WI38 (cell line): ENCODE measurements at regions not wholly inside any gene's neighbourhood (a gene's known extent, or its start where the extent isn't known, plus 50 kb on each side); places are given as distances from the start of the nearest gene placed in this dataset.

ENCODE experiments used
- H3K4me3 ChIP-seq: 2 replicates; pipeline ENCODE4 v1.5.1; 2011; ENCODE audit warnings: low read depth, mild to moderate bottlenecking, control low read depth, low read length
- TF ChIP-seq, protein P1 (sequence below): IDR thresholded peaks from 2 replicates; pipeline ENCODE4 v1.5.1; 2012; ENCODE audit warnings: low read depth, mild to moderate bottlenecking, control low read depth, low read length

DNA sequence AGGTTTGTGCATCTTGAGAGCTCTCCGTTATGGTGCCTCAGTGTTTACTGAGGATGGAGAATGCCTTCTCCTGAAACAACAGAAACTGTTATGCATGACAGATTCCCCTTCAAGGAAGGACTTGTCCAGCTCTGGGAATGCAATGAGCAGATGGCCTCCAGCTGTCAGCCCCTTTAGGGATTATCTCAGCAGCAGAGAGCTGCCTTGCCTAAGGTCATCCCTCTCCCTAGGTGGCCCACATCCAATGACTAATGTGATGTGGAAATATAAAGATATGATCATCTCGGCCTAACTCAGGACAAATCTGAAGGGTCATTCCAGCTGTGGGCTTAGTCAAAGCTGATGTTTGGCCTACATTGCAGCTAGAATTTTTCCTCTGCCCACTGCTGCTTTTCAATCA lies 214.3 kb upstream of the N4BP1 start:
- H3K4me3 ChIP-seq, result no peak overlapping the region
- TF ChIP-seq, protein P1, sequence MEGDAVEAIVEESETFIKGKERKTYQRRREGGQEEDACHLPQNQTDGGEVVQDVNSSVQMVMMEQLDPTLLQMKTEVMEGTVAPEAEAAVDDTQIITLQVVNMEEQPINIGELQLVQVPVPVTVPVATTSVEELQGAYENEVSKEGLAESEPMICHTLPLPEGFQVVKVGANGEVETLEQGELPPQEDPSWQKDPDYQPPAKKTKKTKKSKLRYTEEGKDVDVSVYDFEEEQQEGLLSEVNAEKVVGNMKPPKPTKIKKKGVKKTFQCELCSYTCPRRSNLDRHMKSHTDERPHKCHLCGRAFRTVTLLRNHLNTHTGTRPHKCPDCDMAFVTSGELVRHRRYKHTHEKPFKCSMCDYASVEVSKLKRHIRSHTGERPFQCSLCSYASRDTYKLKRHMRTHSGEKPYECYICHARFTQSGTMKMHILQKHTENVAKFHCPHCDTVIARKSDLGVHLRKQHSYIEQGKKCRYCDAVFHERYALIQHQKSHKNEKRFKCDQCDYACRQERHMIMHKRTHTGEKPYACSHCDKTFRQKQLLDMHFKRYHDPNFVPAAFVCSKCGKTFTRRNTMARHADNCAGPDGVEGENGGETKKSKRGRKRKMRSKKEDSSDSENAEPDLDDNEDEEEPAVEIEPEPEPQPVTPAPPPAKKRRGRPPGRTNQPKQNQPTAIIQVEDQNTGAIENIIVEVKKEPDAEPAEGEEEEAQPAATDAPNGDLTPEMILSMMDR, result no peak

DNA sequence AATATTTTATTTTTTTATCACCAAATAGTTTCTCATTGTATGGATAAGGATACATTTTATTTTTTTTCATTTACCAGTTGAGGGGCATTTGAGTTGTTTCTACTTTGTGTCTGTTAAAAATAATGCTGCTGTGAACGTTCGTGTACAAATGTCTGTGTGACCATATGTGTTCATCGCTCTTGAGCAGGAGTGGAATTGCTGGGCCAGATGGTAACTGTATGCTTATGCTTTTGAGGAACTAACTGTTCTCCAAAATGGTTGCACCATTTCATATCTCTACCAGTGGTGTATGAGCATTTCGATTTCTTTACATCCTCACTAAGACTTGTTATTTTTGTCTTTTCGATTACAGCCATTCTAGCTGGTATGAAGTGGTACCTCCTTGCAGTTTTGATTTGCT lies 212.5 kb upstream of the N4BP1 start:
- TF ChIP-seq, protein P1, result no peak
- H3K4me3 ChIP-seq, result no peak overlapping the region

DNA sequence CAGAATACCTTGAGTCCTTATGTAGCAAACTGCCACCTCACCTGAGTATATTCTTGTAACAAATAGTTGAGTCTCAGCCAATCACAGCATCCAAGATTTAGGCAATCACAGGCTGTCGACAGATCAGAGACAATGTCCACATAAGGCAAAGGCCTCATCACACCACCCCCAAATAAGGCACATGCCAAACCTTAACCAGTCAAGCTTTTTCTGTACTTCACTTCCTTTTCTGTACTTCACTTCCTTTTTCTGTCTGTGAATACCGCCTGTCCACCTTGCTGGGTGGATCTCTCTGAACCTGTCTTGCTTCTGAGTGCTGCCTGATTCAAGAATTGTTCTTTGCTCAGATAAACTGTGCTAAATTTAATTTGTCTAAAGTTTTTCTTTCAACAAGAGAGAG lies 210.4 kb upstream of the N4BP1 start:
- TF ChIP-seq, protein P1, result no peak
- H3K4me3 ChIP-seq, result no peak overlapping the region

DNA sequence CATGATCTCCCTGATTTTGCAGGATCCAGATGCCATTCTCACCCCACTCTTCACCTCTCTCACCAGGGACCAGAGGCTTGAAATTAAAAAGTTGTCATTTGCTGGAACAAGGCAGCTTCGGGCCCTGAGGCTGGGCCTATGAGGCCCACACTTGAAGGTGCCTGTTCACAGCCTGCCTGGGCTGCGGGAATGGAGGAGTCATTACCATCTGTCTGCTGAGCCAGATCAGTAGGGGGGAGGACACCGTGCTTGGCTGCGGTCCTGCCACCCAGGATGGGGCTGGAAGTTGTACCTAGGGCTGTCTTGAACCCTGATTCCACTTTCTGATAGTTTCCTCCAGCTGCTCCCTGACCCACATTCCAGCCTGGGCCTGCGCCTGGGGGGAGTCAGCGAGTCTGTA lies 208.3 kb upstream of the N4BP1 start:
- TF ChIP-seq, protein P1, result no peak
- no peak overlapping the region for H3K4me3 ChIP-seq

DNA sequence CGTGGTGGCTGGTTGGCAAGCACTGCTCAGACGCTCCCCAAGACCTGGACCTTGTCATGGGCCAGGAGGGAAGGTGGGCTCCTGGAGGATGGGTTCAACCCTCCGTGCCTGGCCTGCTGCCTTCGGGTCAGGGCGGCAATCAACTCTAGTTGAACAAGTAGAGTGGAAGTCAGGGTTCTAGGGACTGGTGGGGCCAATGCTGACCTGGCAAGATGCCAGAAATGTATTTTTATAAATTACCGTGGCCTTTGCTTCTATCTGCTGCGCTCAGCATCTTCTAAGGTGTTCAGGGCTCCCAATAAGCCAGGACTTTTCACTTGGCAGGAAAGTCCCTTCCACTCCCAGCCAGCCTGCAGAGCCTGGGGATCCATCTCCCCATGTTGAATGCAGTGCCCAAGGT lies 207.1 kb upstream of the N4BP1 start:
- TF ChIP-seq, protein P1, result no peak
- H3K4me3 ChIP-seq, result no peak overlapping the region

DNA sequence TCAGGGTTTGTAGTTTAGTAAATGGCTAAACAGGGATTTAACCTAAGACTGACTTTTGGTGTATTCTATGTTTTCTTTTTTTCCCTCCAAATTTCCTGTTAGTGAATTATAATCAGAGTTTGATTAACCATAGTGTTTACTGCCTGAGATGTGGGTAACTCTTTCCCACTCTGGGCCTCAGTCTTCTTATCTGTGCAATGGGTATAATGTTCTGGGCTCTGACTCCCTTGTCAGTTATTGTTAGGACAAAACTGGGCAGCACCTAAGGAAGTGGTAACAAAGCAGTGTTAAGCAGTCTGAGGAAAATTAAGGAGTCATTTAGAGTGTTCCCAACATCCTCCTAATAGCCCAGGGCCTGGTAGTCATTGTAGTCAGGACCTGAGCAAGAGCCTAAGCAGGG lies 206.4 kb upstream of the N4BP1 start:
- no peak overlapping the region for H3K4me3 ChIP-seq
- TF ChIP-seq, protein P1, result no peak

DNA sequence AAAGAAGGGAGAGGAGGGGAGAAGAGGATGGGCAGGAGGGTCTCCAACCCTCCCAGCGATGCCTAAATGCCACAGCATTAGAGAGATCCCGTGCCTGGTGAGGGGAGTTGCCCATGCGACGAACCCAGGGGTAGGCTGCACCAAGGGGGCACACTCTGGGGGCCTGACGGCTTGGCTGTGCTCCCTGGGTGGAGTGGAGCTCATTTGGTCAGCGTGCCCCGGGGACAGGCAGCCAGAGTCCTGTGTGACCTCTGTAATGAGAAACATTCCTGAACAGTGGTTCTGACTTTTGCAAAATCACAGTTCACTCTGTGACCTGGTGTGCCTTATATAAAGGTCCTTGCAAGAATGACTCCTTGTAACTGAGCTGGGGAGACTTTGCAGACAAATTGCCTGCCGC lies 205.0 kb upstream of the N4BP1 start:
- TF ChIP-seq, protein P1, result no peak
- H3K4me3 ChIP-seq, result no peak overlapping the region
